Spleen (tissue), 11 donors: ENCODE measurements at regions not wholly inside any gene's neighbourhood (a gene's known extent, or its start where the extent isn't known, plus 50 kb on each side); places are given as distances from the start of the nearest gene placed in this dataset.

Experiments
- DNase-seq: peaks from one replicate; pipeline ENCODE4 v3.0.0-alpha.2; 2020
- H3K27ac ChIP-seq, 8 donors: fragments of 200-600 bp; sonication (generic) in 7 of 8; 1 replicate in 4 of 8; 2 replicates in 4 of 8; pipeline versions ENCODE4 v1.5.0 to v1.8.0; 2016 to 2021; ENCODE audit warnings: inconsistent platforms in 4 of 8, mild to moderate bottlenecking in 4 of 8, moderate library complexity in 1 of 8
- H3K27me3 ChIP-seq, 7 donors: fragments of 200-600 bp; sonication (generic) in 6 of 7; replicated peaks in 1 of 7; 1 replicate in 4 of 7; 2 replicates in 3 of 7; pipeline versions ENCODE4 v1.5.0 to v1.8.0; 2016 to 2021; ENCODE audit warnings: inconsistent platforms in 3 of 7, mild to moderate bottlenecking in 1 of 7
- H3K36me3 ChIP-seq, 6 donors: fragments of 200-600 bp; sonication (generic) in 5 of 6; 1 replicate in 4 of 6; 2 replicates in 2 of 6; pipeline versions ENCODE4 v1.5.0 to v1.8.0; 2016 to 2021; ENCODE audit warnings: inconsistent platforms in 2 of 6
- H3K4me1 ChIP-seq, 6 donors: fragments of 200-600 bp; sonication (generic) in 5 of 6; 1 replicate in 3 of 6; 2 replicates in 3 of 6; pipeline versions ENCODE4 v1.5.0 to v1.8.0; 2016 to 2021; ENCODE audit warnings: inconsistent platforms in 3 of 6
- H3K4me3 ChIP-seq, 8 donors: fragments of 200-600 bp; sonication (generic) in 7 of 8; 1 replicate in 4 of 8; 2 replicates in 4 of 8; pipeline versions ENCODE4 v1.5.0 to v1.8.0; 2016 to 2021; ENCODE audit warnings: inconsistent platforms in 4 of 8, mild to moderate bottlenecking in 4 of 8, moderate library complexity in 2 of 8
- H3K9me3 ChIP-seq, 8 donors: fragments of 200-600 bp; sonication (generic) in 7 of 8; 1 replicate in 4 of 8; 2 replicates in 4 of 8; pipeline versions ENCODE4 v1.5.0 to v1.8.0; 2016 to 2021; ENCODE audit warnings: inconsistent platforms in 4 of 8
- CTCF ChIP-seq, 11 experiments: fragments of 200-600 bp in 7 of 11; fragments of 450-650 bp in 4 of 11; sonication (generic) in 4 of 11; IDR thresholded peaks in 8 of 11; conservative IDR thresholded peaks in 3 of 11; 1 replicate in 7 of 11; 2 replicates in 4 of 11; pipeline versions ENCODE4 v1.4.0 to v1.8.0; 2016 to 2021; ENCODE audit warnings: antibody characterized with exemption in 11 of 11, inconsistent platforms in 4 of 11, mild to moderate bottlenecking in 1 of 11
- POLR2A ChIP-seq, 3 donors: fragments of 450-650 bp; IDR thresholded peaks; one replicate each; pipeline ENCODE4 v1.5.1; 2017; ENCODE audit warnings: antibody characterized with exemption in 3 of 3, mild to moderate bottlenecking in 1 of 3
- POLR2AphosphoS5 ChIP-seq, 3 donors: sonication (generic); formaldehyde crosslinking; IDR thresholded peaks; one replicate each; pipeline ENCODE4 v1.5.1; 2017; ENCODE audit warnings: antibody characterized with exemption in 3 of 3
- WGBS, 5 donors: extraction: QIAGEN DNeasy Blood & Tissue Kit in 3 of 5; methylation state at CpG; one replicate each; pipeline versions ENCODE4 v1.1.5 to v1.1.7; 2013 to 2018; 5-methylcytosine and 5-hydroxymethylcytosine counted together
- intact Hi-C: fragments of 100-400 bp; cut with DNase I; formaldehyde crosslinking; loops from one replicate; pipeline ENCODE4 v1.15.0; 2023; ENCODE audit warnings: low total_unique reads
- donor health status: healthy with polysubstance abuse.
- donor health status: DM: no; HTN: no; CAD: no; lungs with moderate emphysema.
- donor health status: DM: no; HTN: no; CAD: no.
- donor health status: Bipolar disorder and iron deficiency.
- donor health status: healthy.
- donor health status: DM: no; HTN: no; CAD: no.
- donor health status: DM: yes; HTN: yes; CAD: no.

- no peaks in the 10 kb centered on the region for H3K9me3 ChIP-seq
- no peaks in the 10 kb centered on the region for H3K27me3 ChIP-seq
- no peak for DNase-seq
- no peak overlapping the region for H3K27ac ChIP-seq
- peaks cover 0 to 4% (median 0%) of the 10 kb centered on the region in 6 donors for H3K4me1 ChIP-seq
- H3K4me3 ChIP-seq: no peak overlapping the region
- no peak for TF ChIP-seq POLR2AphosphoS5 (IDR thresholded peaks at IDR 0.05)
- no peak for TF ChIP-seq POLR2A (IDR thresholded peaks at IDR 0.05)
- H3K36me3 ChIP-seq: no peaks in the 10 kb centered on the region
- intact Hi-C loops: no loop called here
Measured at GRCh38 chr3:124288996-124289395, 297.1 kb upstream of the ROPN1 start.

- Histone ChIP-seq H3K9me3 (no peaks in the 10 kb centered on the region), H3K4me1 (no peaks in the 10 kb centered on the region), H3K4me3 (no peak overlapping the region), H3K27ac (no peak overlapping the region), H3K36me3 (no peaks in the 10 kb centered on the region), H3K27me3 (no peaks in the 10 kb centered on the region)
- intact Hi-C loops: no loop called here
- WGBS, 5 donors: 87 to 100% (median 90%) methylated on average over 2 of the region's 2 CpGs
- no peak for TF ChIP-seq POLR2A (IDR thresholded peaks at IDR 0.05)
- TF ChIP-seq CTCF (IDR thresholded peaks at IDR 0.05 in 8 of 11, conservative IDR thresholded peaks at IDR 0.05 in 3 of 11): no peak
- TF ChIP-seq POLR2AphosphoS5 (IDR thresholded peaks at IDR 0.05): no peak
- DNase-seq: no peak
Measured at GRCh38 chr3:124291008-124291407, 299.1 kb upstream of the ROPN1 start.

GRCh38 chr3:124292329-124292728 lies 300.4 kb upstream of the ROPN1 start:
- Histone ChIP-seq H3K36me3 (no peaks in the 10 kb centered on the region), H3K27ac (no peak overlapping the region), H3K9me3 (no peaks in the 10 kb centered on the region), H3K4me3 (no peak overlapping the region), H3K27me3 (no peaks in the 10 kb centered on the region), H3K4me1 (peaks cover 0 to 6% (median 2%) of the 10 kb centered on the region in 6 donors)
- WGBS, 5 donors: 83 to 96% (median 88%) methylated on average over 4 of the region's 4 CpGs
- TF ChIP-seq CTCF (IDR thresholded peaks at IDR 0.05 in 8 of 11, conservative IDR thresholded peaks at IDR 0.05 in 3 of 11): no peak
- TF ChIP-seq POLR2AphosphoS5 (IDR thresholded peaks at IDR 0.05): no peak
- TF ChIP-seq POLR2A (IDR thresholded peaks at IDR 0.05): no peak
- no peak for DNase-seq
- intact Hi-C loops: no loop called here

DNA sequence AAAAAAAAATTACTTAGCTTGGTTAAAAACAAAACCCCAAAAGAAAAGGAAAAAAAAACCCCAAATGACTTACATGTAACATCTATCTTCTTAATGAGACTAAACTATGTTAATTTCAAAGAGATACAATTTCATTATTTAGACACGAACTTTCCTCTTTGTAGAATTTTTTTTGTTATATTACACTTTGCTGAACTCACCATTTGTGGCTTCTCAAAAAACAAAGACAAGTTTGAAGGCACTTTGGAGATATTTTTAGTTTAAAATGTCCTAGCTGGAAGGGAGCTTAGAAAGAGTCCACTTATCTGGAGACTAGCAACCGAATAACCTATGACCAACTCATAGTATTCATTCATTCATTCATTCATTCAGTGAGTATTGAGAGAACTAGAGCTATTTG lies 301.7 kb upstream of the ROPN1 start:
- TF ChIP-seq POLR2A (IDR thresholded peaks at IDR 0.05) (no peak), POLR2AphosphoS5 (IDR thresholded peaks at IDR 0.05) (no peak), CTCF (IDR thresholded peaks at IDR 0.05 in 8 of 11, conservative IDR thresholded peaks at IDR 0.05 in 3 of 11) (no peak)
- Histone ChIP-seq H3K4me1 (peaks cover 0 to 18% (median 8%) of the 10 kb centered on the region in 6 donors), H3K4me3 (no peak overlapping the region), H3K27ac (no peak overlapping the region), H3K27me3 (no peaks in the 10 kb centered on the region), H3K9me3 (no peaks in the 10 kb centered on the region), H3K36me3 (no peaks in the 10 kb centered on the region)
- intact Hi-C loops: no loop called here
- 58 to 81% (median 66%) methylated on average over 2 of the region's 2 CpGs for WGBS, 5 donors
- DNase-seq: no peak

- intact Hi-C loops: no loop called here
- TF ChIP-seq POLR2AphosphoS5 (IDR thresholded peaks at IDR 0.05) (no peak), CTCF (IDR thresholded peaks at IDR 0.05 in 8 of 11, conservative IDR thresholded peaks at IDR 0.05 in 3 of 11) (no peak), POLR2A (IDR thresholded peaks at IDR 0.05) (no peak)
- no peaks in the 10 kb centered on the region for H3K27me3 ChIP-seq
- H3K27ac ChIP-seq: no peak overlapping the region
- DNase-seq: no peak
- 92 to 98% (median 93%) methylated on average over 3 of the region's 3 CpGs for WGBS, 5 donors
- no peaks in the 10 kb centered on the region for H3K9me3 ChIP-seq
- H3K4me3 ChIP-seq: no peak overlapping the region
- H3K4me1 ChIP-seq: peaks cover 0 to 21% (median 8%) of the 10 kb centered on the region in 6 donors
- no peaks in the 10 kb centered on the region for H3K36me3 ChIP-seq
Measured at GRCh38 chr3:124295362-124295761, 303.4 kb upstream of the ROPN1 start.
